PC-9 (cell line): ENCODE measurements at regions not wholly inside any gene's neighbourhood (a gene's known extent, or its start where the extent isn't known, plus 50 kb on each side); places are given as distances from the start of the nearest gene placed in this dataset.

Source experiments
- EZH2 ChIP-seq: fragments of 200-600 bp; sonication (generic); IDR thresholded peaks from 2 replicates; pipeline ENCODE4 v1.8.0; 2017; ENCODE audit warnings: antibody characterized with exemption, low read depth
- TF ChIP-seq, protein P1 (sequence below): fragments of 200-600 bp; sonication (generic); conservative IDR thresholded peaks from 2 replicates; pipeline ENCODE4 v1.6.1; 2017; ENCODE audit warnings: mixed run types, antibody characterized with exemption, mild to moderate bottlenecking, moderate library complexity

DNA sequence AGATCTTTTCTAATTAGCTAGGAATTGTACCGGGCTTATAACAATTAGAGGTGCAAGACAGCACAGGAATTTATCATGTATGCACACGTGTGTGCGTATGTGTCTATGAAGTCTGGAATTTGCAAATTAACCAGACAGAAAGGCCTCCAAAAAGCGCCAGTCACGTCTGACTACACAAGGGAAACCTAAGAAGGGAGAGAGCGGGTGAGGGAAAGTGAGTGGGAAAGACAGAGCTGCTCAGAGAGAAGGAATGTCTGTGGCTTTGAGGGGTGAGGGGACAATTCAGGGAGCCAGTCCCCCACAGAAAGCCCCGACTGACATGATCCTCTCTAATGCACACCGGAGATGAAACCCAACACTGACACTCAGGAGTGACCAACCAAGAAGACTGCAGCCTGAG is 197.7 kb upstream of the SH3BP4 start:
- TF ChIP-seq, protein P1, sequence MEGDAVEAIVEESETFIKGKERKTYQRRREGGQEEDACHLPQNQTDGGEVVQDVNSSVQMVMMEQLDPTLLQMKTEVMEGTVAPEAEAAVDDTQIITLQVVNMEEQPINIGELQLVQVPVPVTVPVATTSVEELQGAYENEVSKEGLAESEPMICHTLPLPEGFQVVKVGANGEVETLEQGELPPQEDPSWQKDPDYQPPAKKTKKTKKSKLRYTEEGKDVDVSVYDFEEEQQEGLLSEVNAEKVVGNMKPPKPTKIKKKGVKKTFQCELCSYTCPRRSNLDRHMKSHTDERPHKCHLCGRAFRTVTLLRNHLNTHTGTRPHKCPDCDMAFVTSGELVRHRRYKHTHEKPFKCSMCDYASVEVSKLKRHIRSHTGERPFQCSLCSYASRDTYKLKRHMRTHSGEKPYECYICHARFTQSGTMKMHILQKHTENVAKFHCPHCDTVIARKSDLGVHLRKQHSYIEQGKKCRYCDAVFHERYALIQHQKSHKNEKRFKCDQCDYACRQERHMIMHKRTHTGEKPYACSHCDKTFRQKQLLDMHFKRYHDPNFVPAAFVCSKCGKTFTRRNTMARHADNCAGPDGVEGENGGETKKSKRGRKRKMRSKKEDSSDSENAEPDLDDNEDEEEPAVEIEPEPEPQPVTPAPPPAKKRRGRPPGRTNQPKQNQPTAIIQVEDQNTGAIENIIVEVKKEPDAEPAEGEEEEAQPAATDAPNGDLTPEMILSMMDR: no peak
- no peak for TF ChIP-seq EZH2
